HEK293 (cell line): ENCODE measurements at regions not wholly inside any gene's neighbourhood (a gene's known extent, or its start where the extent isn't known, plus 50 kb on each side); places are given as distances from the start of the nearest gene placed in this dataset.

Source experiments
- CTCF ChIA-PET: fragments of 350-600 bp; formaldehyde crosslinking; extraction: SDS; loops from one replicate; lab custom pipeline; 2021; ENCODE audit warnings: antibody characterized with exemption; lab: Yijun Ruan, JAX
- POLR2A ChIA-PET: fragments of 300-600 bp; formaldehyde crosslinking; extraction: SDS; loops from one replicate; lab custom pipeline; 2020; ENCODE audit warnings: antibody characterized with exemption, inconsistent platforms; lab: Yijun Ruan, JAX
- H3K27ac ChIP-seq: fragments of 200-500 bp; sonication (Bioruptor generic); 2 replicates; pipeline ENCODE4 v1.5.1; 2014; ENCODE audit warnings: low read depth, low read length, control low read depth, inconsistent platforms; ENCODE audit errors: extremely low read depth
- H3K36me3 ChIP-seq, 2 experiments: fragments of 200-500 bp in 1 of 2; sonication (Bioruptor generic) in 1 of 2; 1 replicate in 1 of 2; 2 replicates in 1 of 2; pipeline ENCODE4 v1.5.1; 2014 to 2017; ENCODE audit warnings: inconsistent platforms in 2 of 2, low read length in 2 of 2; ENCODE audit not compliant: control insufficient read depth in 2 of 2, insufficient read depth in 1 of 2
- H3K4me1 ChIP-seq: fragments of 200-500 bp; sonication (Bioruptor generic); 2 replicates; pipeline ENCODE4 v1.5.1; 2014; ENCODE audit warnings: mild to moderate bottlenecking, low read length, inconsistent platforms; ENCODE audit not compliant: control insufficient read depth, insufficient read depth
- H3K4me3 ChIP-seq: 2 replicates; pipeline ENCODE4 v1.5.1; 2011; ENCODE audit warnings: low read depth, mild to moderate bottlenecking, control low read depth, low read length, moderate library complexity
- H3K9me3 ChIP-seq: fragments of 200-500 bp; sonication (Bioruptor generic); 2 replicates; pipeline ENCODE4 v1.5.1; 2014; ENCODE audit warnings: low read depth, low read length, inconsistent platforms; ENCODE audit not compliant: control insufficient read depth, insufficient read depth
- EGR2 ChIP-seq: fragments of 450-650 bp; formaldehyde crosslinking; IDR thresholded peaks from 2 replicates; pipeline ENCODE4 v1.5.1; 2016; ENCODE audit warnings: low read depth, missing biosample characterization, missing genetic modification characterization
- KLF9 ChIP-seq: fragments of 450-650 bp; formaldehyde crosslinking; IDR thresholded peaks from 2 replicates; pipeline ENCODE4 v1.5.1; 2016; ENCODE audit warnings: missing biosample characterization, missing genetic modification characterization, low read depth
- PBX3 ChIP-seq: sonication (generic); formaldehyde crosslinking; IDR thresholded peaks from 2 replicates; pipeline ENCODE4 v1.8.1; 2022; ENCODE audit warnings: mild to moderate bottlenecking, moderate library complexity, missing genetic modification reagents
- YY2 ChIP-seq: fragments of 450-650 bp; formaldehyde crosslinking; IDR thresholded peaks from 2 replicates; pipeline ENCODE4 v1.5.1; 2016; ENCODE audit warnings: missing biosample characterization, missing genetic modification characterization
- ZBTB11 ChIP-seq: fragments of 450-650 bp; formaldehyde crosslinking; conservative IDR thresholded peaks from 2 replicates; pipeline ENCODE4 v1.5.1; 2016; ENCODE audit warnings: low read depth, missing biosample characterization, missing genetic modification characterization
- ZBTB8A ChIP-seq: fragments of 450-650 bp; formaldehyde crosslinking; IDR thresholded peaks from 2 replicates; pipeline ENCODE4 v1.5.1; 2016; ENCODE audit warnings: missing biosample characterization, missing genetic modification characterization
- ZEB2 ChIP-seq: fragments of 450-650 bp; formaldehyde crosslinking; IDR thresholded peaks from 2 replicates; pipeline ENCODE4 v1.5.1; 2016; ENCODE audit warnings: missing biosample characterization, missing genetic modification characterization
- ZIC2 ChIP-seq: fragments of 450-650 bp; formaldehyde crosslinking; IDR thresholded peaks from 2 replicates; pipeline ENCODE4 v1.5.1; 2016; ENCODE audit warnings: missing biosample characterization, missing genetic modification characterization
- ZNF10 ChIP-seq: fragments of 450-650 bp; formaldehyde crosslinking; IDR thresholded peaks from 2 replicates; pipeline ENCODE4 v1.5.1; 2017; ENCODE audit warnings: missing biosample characterization, missing genetic modification characterization
- ZNF132 ChIP-seq: fragments of 450-650 bp; formaldehyde crosslinking; IDR thresholded peaks from 2 replicates; pipeline ENCODE4 v1.5.1; 2017; ENCODE audit warnings: missing biosample characterization, missing genetic modification characterization, borderline replicate concordance
- ZNF146 ChIP-seq: fragments of 450-650 bp; formaldehyde crosslinking; IDR thresholded peaks from 2 replicates; pipeline ENCODE4 v1.5.1; 2016; ENCODE audit warnings: missing biosample characterization, missing genetic modification characterization
- ZNF174 ChIP-seq: fragments of 450-650 bp; formaldehyde crosslinking; IDR thresholded peaks from 2 replicates; pipeline ENCODE4 v1.5.0; 2017; ENCODE audit warnings: missing biosample characterization, mild to moderate bottlenecking, missing genetic modification characterization
- ZNF423 ChIP-seq: fragments of 450-650 bp; formaldehyde crosslinking; IDR thresholded peaks from 2 replicates; pipeline ENCODE4 v1.5.1; 2016; ENCODE audit warnings: missing biosample characterization, missing genetic modification characterization
- ZNF501 ChIP-seq: fragments of 450-650 bp; formaldehyde crosslinking; IDR thresholded peaks from 2 replicates; pipeline ENCODE4 v1.5.1; 2016; ENCODE audit warnings: missing biosample characterization, missing genetic modification characterization
- ZNF510 ChIP-seq: fragments of 450-650 bp; formaldehyde crosslinking; IDR thresholded peaks from 2 replicates; pipeline ENCODE4 v1.5.1; 2018; ENCODE audit warnings: mild to moderate bottlenecking, missing genetic modification characterization, missing biosample characterization; ENCODE audit not compliant: insufficient replicate concordance
- ZNF518A ChIP-seq: fragments of 450-650 bp; formaldehyde crosslinking; conservative IDR thresholded peaks from 2 replicates; pipeline ENCODE4 v1.5.1; 2016; ENCODE audit warnings: low read depth, missing biosample characterization, missing genetic modification characterization
- ZNF549 ChIP-seq: fragments of 450-650 bp; IDR thresholded peaks from 2 replicates; pipeline ENCODE4 v1.5.1; 2018; ENCODE audit warnings: missing biosample characterization, missing genetic modification characterization, mild to moderate bottlenecking, inconsistent platforms, moderate library complexity
- ZNF600 ChIP-seq: fragments of 450-650 bp; formaldehyde crosslinking; IDR thresholded peaks from 2 replicates; pipeline ENCODE4 v1.5.1; 2016; ENCODE audit warnings: missing biosample characterization, missing genetic modification characterization
- ZNF629 ChIP-seq: fragments of 450-650 bp; formaldehyde crosslinking; IDR thresholded peaks from 2 replicates; pipeline ENCODE4 v1.5.1; 2017; ENCODE audit warnings: missing biosample characterization, missing genetic modification characterization
- ZNF660 ChIP-seq: fragments of 450-650 bp; IDR thresholded peaks from 2 replicates; pipeline ENCODE4 v1.5.1; 2018; ENCODE audit warnings: missing biosample characterization, mild to moderate bottlenecking, missing genetic modification characterization
- ZSCAN16 ChIP-seq: fragments of 450-650 bp; formaldehyde crosslinking; IDR thresholded peaks from 2 replicates; pipeline ENCODE4 v1.5.1; 2016; ENCODE audit warnings: missing biosample characterization, missing genetic modification characterization
- ZSCAN18 ChIP-seq: fragments of 450-650 bp; formaldehyde crosslinking; IDR thresholded peaks from 2 replicates; pipeline ENCODE4 v1.5.1; 2016; ENCODE audit warnings: missing biosample characterization, missing genetic modification characterization

- TF ChIP-seq ZNF518A (tag by site-specific recombination) (no peak), ZNF132 (tag by site-specific recombination) (no peak), ZNF423 (tag by site-specific recombination) (no peak), ZNF146 (tag by site-specific recombination) (no peak)
Observed at GRCh38 chr11:38788561-38788960, 2190.5 kb upstream of the RAG2 start (continued).

GRCh38 chr11:38784164-38784563 is 2186.1 kb upstream of the RAG2 start:
- CTCF ChIA-PET = interaction anchor here (0.7 kb wide), 1 partner anchor 858 kb away, joined by 4 read pairs; no protein-coding TSS in a partner anchor
- TF ChIP-seq ZNF660 (no peak), ZNF629 (tag by site-specific recombination) (no peak), EGR2 (tag by site-specific recombination) (no peak), ZNF510 (tag by site-specific recombination) (no peak), PBX3 (CRISPR knock-in tag) (no peak), ZNF174 (tag by site-specific recombination) (no peak)
- POLR2A ChIA-PET = no interaction called here
- Histone ChIP-seq H3K4me3 (no peak overlapping the region), H3K4me1 (no peaks in the 10 kb centered on the region), H3K27ac (no peak overlapping the region), H3K36me3 (no peaks in the 10 kb centered on the region), H3K9me3 (no peaks in the 10 kb centered on the region)

GRCh38 chr11:38766796-38767195 is 2168.8 kb upstream of the RAG2 start:
- Histone ChIP-seq H3K9me3 (no peaks in the 10 kb centered on the region), H3K4me1 (no peaks in the 10 kb centered on the region), H3K27ac (no peak overlapping the region), H3K4me3 (no peak overlapping the region), H3K36me3 (no peaks in the 10 kb centered on the region)
- ChIA-PET POLR2A (no interaction called here), CTCF (interaction anchor here (0.7 kb wide), 1 partner anchor 160 kb away, joined by 3 read pairs; no protein-coding TSS in a partner anchor)
- TF ChIP-seq YY2 = no peak
- no peak for TF ChIP-seq ZNF549 (tag by site-specific recombination)
- no peak for TF ChIP-seq ZEB2 (tag by site-specific recombination)
- TF ChIP-seq ZBTB11 (tag by site-specific recombination) = no peak
- no peak for TF ChIP-seq ZNF10 (tag by site-specific recombination)
- TF ChIP-seq ZSCAN18 = no peak
- no peak for TF ChIP-seq ZIC2 (tag by site-specific recombination)
- no peak for TF ChIP-seq ZNF600 (tag by site-specific recombination)
- no peak for TF ChIP-seq ZBTB8A (tag by site-specific recombination)
- TF ChIP-seq KLF9 (tag by site-specific recombination) = no peak
- TF ChIP-seq ZSCAN16 (tag by site-specific recombination) = no peak
- no peak for TF ChIP-seq ZNF501 (tag by site-specific recombination)
